ENCODE measurements at regions not wholly inside any gene's neighbourhood (a gene's known extent, or its start where the extent isn't known, plus 50 kb on each side); places are given as distances from the start of the nearest gene placed in this dataset.
"Not testable (repeated sequence)": the region's sequence is repeated elsewhere in the genome, so short reads cannot be mapped to it uniquely, and the experiment has no call there.

- not testable (repeated sequence) for TF ChIP-seq TAF1 (IDR thresholded peaks at IDR 0.05; ENCODE audit: low read depth, low read length); POLR2AphosphoS5 (IDR thresholded peaks at IDR 0.05; ENCODE audit: low read depth, low read length); PAX5 (IDR thresholded peaks at IDR 0.05; ENCODE audit: insufficient read depth, low read length, severe bottlenecking); POLR2A (IDR thresholded peaks at IDR 0.05; ENCODE audit: low read depth, low read length)
Observed at GRCh38 chr1:199254040-199254439, 615.2 kb downstream of the PTPRC start.
